ENCODE measurements at regions not wholly inside any gene's neighbourhood (a gene's known extent, or its start where the extent isn't known, plus 50 kb on each side); places are given as distances from the start of the nearest gene placed in this dataset.
"Not testable (repeated sequence)": the region's sequence is repeated elsewhere in the genome, so short reads cannot be mapped to it uniquely, and the experiment has no call there.

- no peak for DNase-seq
These were observed 380.8 kb downstream of the KCNRG start for GRCh38 chr13:50396001-50396400.

- DNase-seq = not testable (repeated sequence)
These were observed 381.4 kb downstream of the KCNRG start for GRCh38 chr13:50396618-50397017.

- DNase-seq = no peak
These were observed 384.9 kb downstream of the KCNRG start for GRCh38 chr13:50400035-50400726.

- no peak for DNase-seq
These were observed 385.8 kb downstream of the KCNRG start for GRCh38 chr13:50401049-50401505.

DNA sequence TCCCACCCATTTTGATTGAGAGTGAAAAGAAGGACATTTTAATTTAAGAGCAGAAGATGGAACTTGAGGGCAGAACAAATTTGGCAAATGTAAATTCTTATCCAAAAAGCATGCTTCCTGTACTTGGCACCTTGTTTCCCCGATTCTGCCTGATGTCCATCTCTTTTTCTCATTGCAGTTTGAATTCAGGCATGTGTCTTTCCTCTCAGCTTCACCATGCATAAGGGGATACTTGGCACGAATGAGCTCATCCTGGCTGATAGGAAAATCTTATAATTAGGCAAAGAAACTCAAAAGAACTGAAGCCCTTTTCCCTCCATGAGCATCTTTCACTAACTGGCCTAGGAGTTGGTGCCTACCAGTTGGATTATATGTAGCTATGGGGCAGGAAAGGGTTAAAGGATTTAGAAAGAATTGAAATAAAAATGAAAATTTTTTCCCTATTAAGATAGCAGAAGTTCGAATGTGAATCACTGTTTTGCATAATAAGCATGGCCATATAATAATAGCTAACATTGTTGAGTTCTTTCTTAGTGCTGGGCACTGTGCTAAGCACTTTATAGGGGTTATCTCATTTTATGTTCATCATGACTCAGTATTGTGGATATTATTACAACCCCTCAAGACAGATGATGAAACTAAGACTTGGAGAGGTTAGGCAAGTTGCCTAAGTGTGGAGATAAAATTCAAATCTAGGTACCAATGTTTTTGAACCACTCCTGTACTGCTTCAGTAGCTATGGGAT lies 386.6 kb downstream of the KCNRG start:
- DNase-seq = no peak

DNA sequence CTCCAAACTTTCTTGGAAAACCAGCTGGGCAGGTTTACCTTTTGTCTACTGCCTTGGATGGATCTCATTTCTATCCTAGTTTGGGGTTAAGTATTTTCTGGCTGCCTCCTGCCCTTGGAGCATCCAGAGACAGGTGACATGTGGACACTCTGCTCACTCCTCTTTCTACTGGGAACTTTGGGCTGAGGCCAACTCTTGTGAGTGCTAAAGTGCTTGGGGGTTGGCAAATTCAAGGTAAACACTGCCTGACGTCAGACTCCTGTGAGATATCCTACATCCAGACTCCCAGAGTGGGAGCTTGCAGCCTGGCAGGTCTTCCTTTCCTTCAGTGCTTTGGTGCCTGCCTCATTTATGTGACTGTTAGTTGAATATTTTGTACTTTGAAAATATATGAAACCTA lies 388.1 kb downstream of the KCNRG start:
- no peak for DNase-seq

DNA sequence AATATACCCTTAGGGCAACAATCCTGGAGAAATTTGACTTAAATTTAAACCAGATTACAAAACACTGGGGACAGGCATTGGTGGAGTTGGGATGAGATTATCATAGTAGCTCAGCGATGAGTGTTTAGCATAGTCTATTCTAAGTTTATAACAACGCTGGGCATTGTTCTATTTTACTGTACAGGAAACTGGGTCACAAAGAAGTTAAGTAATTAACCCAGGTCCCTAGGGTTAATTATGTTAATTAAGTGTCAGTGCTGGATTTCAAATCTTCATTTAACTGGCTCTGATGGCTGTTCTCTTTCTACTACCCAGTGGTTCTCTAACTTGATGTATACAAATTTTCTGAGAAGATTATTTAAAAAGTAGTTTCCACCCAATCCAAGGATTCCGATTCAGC lies 388.9 kb downstream of the KCNRG start:
- DNase-seq = no peak

GRCh38 chr13:50404769-50405168 lies 389.5 kb downstream of the KCNRG start:
- no peak for DNase-seq

GRCh38 chr13:50406831-50407230 lies 391.6 kb downstream of the KCNRG start:
- no peak for DNase-seq

- DNase-seq = no peak
These were observed 392.8 kb downstream of the KCNRG start for GRCh38 chr13:50408068-50408467.

DNA sequence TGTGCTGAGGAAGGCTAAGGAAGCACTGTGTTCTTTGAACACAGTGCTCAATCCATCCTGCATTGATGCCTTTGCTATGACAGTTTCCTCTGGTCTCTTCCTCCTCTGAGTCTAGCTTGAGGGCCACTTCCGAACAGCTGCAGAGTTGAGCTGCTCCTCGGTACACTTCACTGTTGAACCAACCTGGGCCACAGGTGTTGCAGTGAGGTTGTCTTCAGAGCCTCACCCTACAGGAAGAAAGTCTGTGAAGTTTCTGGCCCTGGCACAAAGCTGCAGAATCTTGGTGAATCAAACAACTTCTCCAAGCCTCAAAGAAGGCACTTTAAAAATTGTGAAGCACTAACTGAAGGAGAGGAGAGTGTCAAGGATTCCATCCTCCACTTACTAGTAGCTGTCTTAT lies 394.0 kb downstream of the KCNRG start:
- DNase-seq = no peak

DNA sequence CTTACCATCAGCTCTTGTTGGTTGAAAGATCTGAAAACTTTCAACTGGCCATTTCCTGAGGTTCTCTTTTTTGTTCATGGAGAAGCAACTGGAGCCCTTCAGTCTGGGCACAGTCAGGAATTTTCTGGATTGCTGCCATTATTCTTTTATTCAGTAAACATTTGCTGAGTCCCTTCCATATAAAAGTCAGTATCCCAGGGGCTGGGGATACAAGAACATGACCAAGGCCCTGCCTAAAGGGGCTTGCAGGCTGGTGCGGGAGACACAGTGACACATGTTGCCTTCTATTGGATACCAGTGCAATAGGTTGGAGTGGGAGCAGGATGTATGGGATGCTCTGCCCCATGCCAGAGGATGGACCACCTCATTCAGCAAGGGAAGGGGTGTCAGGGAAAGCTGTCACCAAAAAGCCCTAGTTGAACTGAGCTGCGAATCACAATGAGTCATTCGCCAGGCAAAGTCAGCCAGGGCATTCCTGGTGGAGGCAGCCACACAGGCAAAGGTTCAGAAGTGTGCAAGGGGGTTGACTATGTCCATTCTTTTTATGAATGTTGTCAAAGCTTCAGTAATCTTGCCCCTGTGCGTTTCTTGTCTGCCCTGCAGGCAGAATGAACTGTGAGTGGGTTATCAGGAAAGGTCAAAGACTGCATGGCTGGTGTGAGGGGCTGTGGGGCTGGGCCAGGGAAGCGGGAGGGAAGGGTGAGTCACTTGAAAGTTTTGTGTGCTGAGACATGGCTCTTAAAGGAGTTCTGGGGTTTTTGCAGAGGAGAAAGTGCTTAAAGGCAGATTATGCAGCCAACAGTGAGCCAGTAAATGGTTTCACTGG lies 395.9 kb downstream of the KCNRG start:
- DNase-seq = no peak

DNA sequence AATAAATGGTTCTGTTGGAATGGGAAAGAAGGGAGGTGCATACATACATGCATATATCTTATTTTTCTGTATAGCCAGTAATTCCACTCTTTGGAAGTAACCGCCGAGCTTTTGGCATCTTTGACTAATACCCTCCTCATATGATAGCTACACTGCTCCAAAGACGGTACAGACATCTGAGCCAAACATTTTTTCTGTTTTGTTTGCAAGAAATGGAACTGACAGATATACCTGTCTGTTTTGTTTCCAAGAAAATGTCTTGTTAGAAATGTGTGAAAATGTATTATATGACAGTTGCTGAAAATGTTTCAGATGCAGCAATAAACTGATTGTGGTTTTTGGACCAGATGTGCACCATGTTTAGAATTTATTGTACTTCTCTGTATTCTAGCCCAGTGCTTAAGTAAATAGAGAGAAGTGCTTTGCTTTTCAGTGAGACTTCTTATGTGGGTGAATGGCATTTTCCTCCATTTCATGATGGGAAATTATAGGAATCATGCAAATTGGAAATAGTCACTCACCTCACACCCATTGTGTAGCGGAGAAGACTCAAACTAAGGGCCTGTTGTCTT lies 396.9 kb downstream of the KCNRG start:
- no peak for DNase-seq

GRCh38 chr13:50414640-50415039 lies 399.4 kb downstream of the KCNRG start:
- DNase-seq = no peak

GRCh38 chr13:50415428-50415827 lies 400.2 kb downstream of the KCNRG start:
- DNase-seq = no peak

DNA sequence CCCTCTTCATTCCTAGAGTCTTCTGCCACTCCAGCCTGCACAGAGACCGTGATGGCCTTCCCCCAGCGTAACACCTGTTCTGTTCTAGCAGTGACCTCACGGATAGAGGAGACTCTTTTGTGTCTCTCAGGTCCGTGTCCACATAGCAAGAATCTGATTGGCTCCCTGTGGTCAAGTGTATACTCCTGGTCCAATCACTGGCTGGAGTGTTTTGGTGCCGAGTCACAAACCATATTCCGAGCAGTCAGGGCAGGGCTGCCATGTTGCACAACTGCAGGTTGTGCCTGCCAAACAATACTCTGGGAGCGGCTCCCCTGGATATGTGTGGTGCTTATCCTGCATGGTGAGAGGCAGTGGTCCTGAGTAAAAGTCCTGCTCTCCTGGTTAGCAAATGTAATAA lies 402.4 kb downstream of the KCNRG start:
- no peak for DNase-seq

DNA sequence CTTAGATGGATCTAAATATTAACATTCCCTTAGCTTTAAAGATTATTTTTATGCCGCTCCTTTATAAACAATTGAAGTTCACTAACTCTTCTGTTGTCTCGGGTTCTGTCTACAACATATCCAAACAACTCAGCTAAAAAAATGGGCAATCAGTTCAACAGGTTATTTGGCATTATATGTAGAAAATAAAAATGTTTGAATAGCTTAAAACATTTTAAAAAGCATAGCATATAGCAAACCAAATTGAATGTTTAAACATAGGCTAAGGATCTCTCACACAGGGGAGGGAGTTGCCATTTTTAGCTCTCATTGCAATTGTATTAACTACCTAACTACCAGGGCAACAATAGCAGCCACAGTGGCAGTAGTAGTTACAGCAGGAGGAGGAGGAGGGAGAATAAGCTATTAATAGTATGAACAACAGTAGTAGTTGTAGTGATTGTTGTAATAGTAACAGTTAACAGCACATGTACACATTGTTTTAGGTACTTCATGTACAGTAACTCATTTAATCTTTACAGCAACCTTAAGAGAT lies 404.2 kb downstream of the KCNRG start:
- DNase-seq = no peak

DNA sequence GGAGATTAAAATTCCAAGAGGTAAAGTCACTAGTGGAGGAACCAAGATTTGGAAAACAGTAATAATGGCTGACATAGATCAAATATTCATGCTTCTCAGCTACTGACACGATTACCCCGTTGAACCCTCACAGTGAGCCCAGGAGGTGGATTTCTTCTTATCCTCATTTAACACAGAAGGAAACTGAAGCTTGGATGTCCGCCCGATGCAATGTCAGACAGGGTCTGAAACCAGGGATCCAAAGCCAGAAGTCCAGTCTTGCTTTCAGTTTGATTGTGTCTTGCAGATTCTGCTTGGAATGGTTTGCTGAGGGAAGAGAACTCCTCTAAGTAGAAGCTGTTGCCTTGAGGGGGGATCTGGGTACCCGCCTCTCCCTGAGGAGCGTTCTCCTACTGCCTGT lies 404.7 kb downstream of the KCNRG start:
- DNase-seq = no peak

GRCh38 chr13:50420718-50421472 lies 405.7 kb downstream of the KCNRG start:
- no peak for DNase-seq

GRCh38 chr13:50421473-50422130 lies 406.4 kb downstream of the KCNRG start:
- no peak for DNase-seq
